ENCODE measurements at regions not wholly inside any gene's neighbourhood (a gene's known extent, or its start where the extent isn't known, plus 50 kb on each side); places are given as distances from the start of the nearest gene placed in this dataset.
"Not testable (repeated sequence)": the region's sequence is repeated elsewhere in the genome, so short reads cannot be mapped to it uniquely, and the experiment has no call there.

GRCh38 chr4:160347197-160347596, 1244.3 kb downstream of the RAPGEF2 start:
- no peak for DNase-seq (ENCODE audit: low spot score)

- DNase-seq (ENCODE audit: low spot score) = no peak
Observed at GRCh38 chr4:160350944-160351343, 1248.1 kb downstream of the RAPGEF2 start.

GRCh38 chr4:160352637-160353036, 1249.8 kb downstream of the RAPGEF2 start:
- no peak for DNase-seq (ENCODE audit: low spot score)

- DNase-seq (ENCODE audit: low spot score) = no peak
Observed at GRCh38 chr4:160353548-160353947, 1250.7 kb downstream of the RAPGEF2 start.

GRCh38 chr4:160362478-160362877, 1259.6 kb downstream of the RAPGEF2 start:
- DNase-seq (ENCODE audit: low spot score) = no peak

GRCh38 chr4:160364217-160364616, 1261.3 kb downstream of the RAPGEF2 start:
- DNase-seq (ENCODE audit: low spot score) = no peak

- not testable (repeated sequence) for DNase-seq (ENCODE audit: low spot score)
Observed at GRCh38 chr4:160364665-160365064, 1261.8 kb downstream of the RAPGEF2 start.

GRCh38 chr4:160365383-160365782, 1262.5 kb downstream of the RAPGEF2 start:
- not testable (repeated sequence) for DNase-seq (ENCODE audit: low spot score)

- no peak for DNase-seq (ENCODE audit: low spot score)
Observed at GRCh38 chr4:160370046-160370445, 1267.2 kb downstream of the RAPGEF2 start.

GRCh38 chr4:160371446-160371845, 1268.6 kb downstream of the RAPGEF2 start:
- DNase-seq (ENCODE audit: low spot score) = no peak

- no peak for DNase-seq (ENCODE audit: low spot score)
Observed at GRCh38 chr4:160372390-160372789, 1269.5 kb downstream of the RAPGEF2 start.

- DNase-seq (ENCODE audit: low spot score) = no peak
Observed at GRCh38 chr4:160373911-160374310, 1271.0 kb downstream of the RAPGEF2 start.

- DNase-seq (ENCODE audit: low spot score) = no peak
Observed at GRCh38 chr4:160375772-160376452, 1273.0 kb downstream of the RAPGEF2 start.

GRCh38 chr4:160386846-160387245, 1284.0 kb downstream of the RAPGEF2 start:
- DNase-seq (ENCODE audit: low spot score) = no peak

- DNase-seq (ENCODE audit: low spot score) = no peak
Observed at GRCh38 chr4:160399826-160400225, 1296.9 kb downstream of the RAPGEF2 start.

- no peak for DNase-seq (ENCODE audit: low spot score)
Observed at GRCh38 chr4:160403081-160403480, 1300.2 kb downstream of the RAPGEF2 start.

GRCh38 chr4:160406263-160406825, 1303.5 kb downstream of the RAPGEF2 start:
- DNase-seq (ENCODE audit: low spot score) = no peak

GRCh38 chr4:160414496-160414895, 1311.6 kb downstream of the RAPGEF2 start:
- DNase-seq (ENCODE audit: low spot score) = no peak

- no peak for DNase-seq (ENCODE audit: low spot score)
Observed at GRCh38 chr4:160423879-160424451, 1321.1 kb downstream of the RAPGEF2 start.

GRCh38 chr4:160426233-160426632, 1323.4 kb downstream of the RAPGEF2 start:
- no peak for DNase-seq (ENCODE audit: low spot score)

- DNase-seq (ENCODE audit: low spot score) = no peak
Observed at GRCh38 chr4:160450876-160451275, 1348.0 kb downstream of the RAPGEF2 start.

- not testable (repeated sequence) for DNase-seq (ENCODE audit: low spot score)
Observed at GRCh38 chr4:160481696-160482690, 1379.1 kb downstream of the RAPGEF2 start.

All from hepatic stellate cell (primary cell).